Stimulated activated CD8-positive, alpha-beta memory T cell treated with anti-CD3 and anti-CD28 coated beads, Interleukin-7, amount 100 ng/mL, for 4 hours (primary cell): ENCODE measurements at regions not wholly inside any gene's neighbourhood (a gene's known extent, or its start where the extent isn't known, plus 50 kb on each side); places are given as distances from the start of the nearest gene placed in this dataset.

Experiments used
- DNase-seq, 2 donors: peaks; one replicate each; pipeline ENCODE4 v3.0.0-alpha.2; 2020; ENCODE audit warnings: low read depth in 2 of 2

DNA sequence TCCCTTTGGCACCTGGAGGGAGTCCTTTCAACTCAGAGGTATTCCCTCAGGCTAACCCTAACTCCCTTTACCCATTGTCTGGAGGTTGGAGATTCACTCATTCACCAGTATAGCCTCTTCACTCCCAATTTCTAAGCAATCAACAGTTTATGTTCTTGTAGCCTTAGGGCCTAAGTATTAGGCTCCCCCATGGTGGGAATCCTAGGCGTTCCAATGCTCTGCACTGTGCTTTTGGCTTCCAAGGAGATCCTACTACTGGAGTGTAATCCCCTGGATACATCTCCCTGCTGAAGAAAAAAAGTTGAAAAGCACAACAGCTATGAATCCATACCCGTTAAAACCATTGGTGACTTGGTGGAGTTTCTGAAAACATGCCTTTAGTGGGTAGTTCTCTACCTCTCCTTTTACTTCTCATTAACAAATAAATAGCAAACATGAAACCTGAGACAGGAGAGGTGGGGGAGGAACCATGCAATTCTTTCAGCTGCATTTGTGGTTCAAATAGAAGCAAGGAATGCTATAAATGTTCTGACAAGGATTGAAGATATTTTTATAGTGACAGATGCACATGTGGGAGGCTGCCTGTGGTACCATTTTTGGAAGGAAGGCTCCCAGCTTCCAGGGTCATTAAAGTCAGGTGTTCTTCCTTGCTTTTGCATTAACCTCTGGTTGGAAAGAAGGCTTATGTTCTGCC lies 397.1 kb downstream of the DMAC1 start:
- DNase-seq: no peak

DNA sequence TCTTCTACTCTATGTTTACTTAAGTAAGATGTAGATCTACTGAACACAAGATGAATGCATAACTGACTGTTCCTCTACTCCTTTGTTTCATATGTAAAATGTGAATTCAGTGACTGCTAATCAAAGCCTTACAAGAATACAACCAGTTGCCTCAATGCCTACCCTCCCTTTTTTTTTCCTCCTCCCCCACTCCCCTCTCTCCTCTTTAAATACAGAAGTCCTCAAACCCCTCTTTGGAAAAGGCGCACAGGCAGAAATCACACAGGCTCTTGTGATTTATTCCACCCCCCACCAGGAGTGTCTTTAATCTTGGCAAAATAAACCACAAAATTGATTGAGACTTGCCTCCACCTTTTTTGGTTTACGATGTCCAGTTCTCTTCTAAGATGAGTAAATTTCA lies 398.5 kb downstream of the DMAC1 start:
- no peak for DNase-seq

DNA sequence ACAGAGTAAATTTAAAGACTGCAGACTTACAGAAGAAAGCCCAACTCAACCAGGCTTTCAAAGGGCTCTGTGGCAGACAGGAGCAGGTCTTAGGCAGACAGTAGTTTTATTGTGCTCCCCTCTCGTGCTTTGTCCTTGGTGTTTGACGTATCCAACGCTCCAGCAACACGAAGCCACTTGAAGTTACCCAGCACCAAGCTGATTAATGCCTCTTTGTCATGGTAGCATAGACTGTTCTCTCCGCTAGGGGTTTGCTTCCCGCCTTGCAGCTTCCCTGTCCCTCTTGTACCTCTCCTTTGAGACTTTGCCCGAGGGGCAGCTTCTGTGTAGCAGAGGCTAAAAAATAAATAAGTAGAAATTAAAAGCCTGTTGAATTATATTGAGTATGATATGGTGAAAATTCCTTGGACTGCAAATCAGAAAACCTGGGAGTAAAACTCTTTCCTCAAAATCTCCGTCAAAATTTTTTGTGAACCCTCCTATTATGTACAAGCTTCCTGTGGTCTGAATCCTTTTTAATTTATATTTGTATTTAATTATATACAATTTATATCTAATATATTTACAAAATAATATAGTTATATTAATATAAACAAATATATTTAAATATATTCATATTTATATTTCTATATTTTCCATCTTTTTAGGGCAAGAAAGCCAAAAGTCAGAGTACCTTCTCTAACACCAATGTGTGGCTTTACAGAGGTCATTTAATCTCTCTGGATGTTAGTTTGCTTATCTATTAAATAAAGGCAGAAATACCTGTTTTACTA lies 405.4 kb downstream of the DMAC1 start:
- DNase-seq: no peak

DNA sequence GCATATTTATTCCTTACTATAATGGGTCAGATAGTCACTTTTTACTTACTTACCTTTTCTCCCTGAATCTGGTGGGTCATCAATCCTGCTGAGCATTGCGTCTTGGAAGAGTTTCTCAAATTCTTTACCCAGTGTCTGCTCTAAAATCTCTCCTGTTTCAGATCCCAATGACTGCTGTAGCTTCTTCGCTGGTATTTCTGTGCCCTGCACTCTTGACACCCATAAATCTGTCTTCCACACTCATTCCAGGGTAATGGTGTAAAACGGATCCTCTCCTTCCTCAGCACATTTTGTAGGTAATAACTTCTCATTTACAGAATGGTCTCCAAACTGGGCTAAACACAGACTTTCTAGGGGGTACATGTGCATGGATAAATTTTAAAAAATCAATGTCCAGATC lies 407.4 kb downstream of the DMAC1 start:
- no peak for DNase-seq

DNA sequence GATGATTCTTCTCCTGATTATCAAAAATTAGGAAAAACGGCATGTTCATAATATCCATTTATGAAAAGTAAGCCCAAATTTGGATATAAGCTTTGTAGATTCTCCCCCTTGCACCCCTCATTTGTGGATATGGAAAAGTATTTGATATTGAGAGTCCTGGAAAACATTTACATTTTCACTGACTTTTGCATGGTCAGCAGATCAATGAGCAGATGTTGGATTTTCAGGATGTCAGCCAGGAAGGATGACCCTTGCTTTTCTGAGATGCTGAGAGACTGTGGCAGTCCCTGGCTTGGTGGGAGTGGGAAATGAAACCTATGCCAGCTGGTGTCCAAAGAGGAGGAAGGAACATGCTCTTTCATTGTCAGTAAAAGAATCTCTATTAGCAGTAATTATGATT lies 410.8 kb downstream of the DMAC1 start:
- no peak for DNase-seq

DNA sequence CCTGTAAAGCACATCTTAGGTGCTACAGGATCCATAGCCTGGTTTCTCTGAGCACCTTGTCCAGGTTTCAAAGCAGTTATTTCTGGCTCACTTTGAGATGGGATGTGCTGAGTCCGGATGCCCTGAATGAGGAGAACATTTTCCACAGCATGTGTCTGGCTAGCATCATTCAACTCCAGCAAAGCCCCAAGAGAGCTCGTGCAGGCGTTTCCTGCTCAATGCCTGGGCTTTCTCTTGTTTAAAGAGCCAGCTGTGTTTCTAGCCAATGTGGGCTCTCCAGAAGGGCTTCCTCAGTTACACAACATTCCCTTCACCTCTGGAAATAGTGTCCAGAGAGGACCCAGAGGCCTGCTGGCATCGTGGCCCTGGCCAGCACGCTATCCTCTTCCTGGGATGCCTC lies 411.7 kb downstream of the DMAC1 start:
- DNase-seq: no peak

DNA sequence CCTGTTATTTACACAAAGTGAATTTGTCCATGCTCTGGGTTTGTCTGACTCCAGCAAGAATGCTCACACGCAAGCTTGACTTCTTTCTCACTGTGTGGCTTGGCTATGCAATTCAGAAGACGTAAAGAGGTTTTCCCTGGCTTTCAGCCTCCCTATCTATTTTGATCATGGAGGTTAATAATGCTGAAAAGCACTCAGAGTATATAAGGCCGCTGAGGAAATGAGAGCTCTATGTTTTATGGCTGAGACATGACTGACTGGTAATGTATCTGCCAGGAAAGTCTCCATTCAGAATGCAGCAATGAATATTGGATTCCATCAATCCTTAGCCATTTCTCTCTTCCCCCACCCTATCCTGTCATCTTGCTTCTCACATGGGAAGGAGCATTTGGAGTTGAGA lies 417.3 kb downstream of the DMAC1 start:
- no peak for DNase-seq

DNA sequence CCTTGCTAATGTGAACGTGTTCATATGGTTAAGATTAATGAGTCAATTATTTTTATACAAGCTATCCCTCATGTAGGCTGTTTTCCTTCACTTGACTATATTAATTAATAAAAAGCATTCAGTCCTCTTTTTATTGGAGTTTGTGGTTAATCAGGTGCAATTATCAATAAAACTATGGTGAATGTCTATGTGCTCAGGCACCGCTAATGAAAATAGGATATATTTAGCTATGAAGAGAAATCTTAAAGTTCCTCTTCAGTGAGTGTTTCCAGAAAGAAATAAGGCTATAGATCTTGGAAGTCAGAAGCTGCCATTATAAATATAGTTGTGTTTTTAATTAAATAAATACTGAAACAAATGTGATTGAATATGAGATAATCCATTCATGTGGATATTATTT lies 422.1 kb downstream of the DMAC1 start:
- no peak for DNase-seq

DNA sequence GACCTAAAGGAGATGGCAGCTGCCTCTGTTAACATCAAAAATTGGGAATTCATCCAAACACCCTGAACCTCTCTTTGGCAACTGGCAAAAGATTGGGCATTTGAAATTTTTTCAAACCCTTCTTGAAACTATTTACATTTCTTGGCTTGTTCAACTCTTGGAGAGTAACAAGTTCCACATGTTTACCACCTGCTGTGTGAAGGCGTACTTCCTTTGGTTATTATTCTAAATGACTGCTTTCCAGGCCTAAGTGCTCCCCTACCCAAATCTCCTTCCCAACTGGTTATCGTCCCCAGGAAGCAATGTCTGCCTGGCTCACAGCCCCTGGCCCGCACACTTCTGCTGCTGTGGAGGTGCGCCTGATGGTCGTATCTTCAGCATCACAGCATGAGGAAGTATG lies 422.7 kb downstream of the DMAC1 start:
- DNase-seq: no peak

DNA sequence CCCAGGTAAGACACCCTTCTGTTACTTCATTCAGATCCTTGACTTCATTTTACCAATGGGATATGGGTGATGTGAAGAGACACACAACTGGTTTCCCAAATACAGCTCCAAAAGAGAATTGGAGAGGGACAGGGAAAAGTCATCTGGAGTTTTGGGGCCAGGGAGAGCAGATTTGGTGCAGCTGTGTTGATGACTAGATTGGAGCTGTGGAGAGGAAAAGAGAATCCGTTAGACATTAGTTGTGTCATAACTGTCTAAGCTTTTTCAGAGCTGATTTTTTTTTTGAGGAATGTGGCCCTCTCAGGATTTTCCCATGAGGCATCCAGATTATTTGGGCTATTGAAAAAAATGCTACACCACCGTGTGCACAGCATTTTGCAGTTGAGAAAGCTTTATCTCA lies 423.4 kb downstream of the DMAC1 start:
- DNase-seq: no peak

DNA sequence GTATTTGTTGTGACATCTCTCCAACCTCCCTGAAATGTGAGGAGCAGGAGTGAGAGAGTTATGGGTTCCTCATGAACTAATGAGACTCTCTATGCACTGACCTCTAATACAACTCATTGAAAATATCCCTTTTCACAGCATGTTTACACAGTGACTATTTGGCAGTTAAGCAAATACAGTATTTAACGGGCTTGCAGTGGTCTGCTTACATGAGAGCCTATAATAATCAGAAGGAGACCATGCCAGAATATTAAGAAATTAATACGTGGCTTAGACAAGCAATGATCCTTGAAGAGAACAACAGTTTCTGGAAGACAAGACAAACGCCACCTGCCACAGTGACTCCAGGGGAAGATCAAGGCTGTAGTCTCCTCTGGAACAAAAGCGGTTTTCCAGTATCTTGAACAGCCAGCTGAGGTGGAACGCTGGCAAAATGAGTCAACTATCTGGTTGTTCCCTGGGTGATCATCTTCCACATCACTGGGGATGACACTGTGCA lies 424.5 kb downstream of the DMAC1 start:
- DNase-seq: no peak

DNA sequence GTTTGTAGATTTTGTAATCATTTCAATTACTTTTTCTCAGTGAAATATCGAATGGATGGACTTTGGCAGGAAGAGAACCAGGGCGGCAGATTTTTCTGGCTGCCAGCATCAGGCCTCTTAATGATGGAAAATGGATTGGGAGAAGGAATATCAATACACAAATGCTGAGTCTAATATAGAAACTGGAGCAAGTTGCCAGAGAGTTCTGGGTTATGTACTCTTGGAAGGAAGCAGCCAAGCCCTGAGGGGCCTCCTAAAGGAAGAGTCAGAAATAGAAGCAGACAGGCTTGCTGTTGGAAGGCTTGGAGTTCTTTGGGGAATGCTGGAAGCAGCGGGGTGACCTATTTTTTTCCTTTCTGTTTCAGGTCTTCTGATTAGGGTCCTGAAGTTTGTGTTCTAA lies 428.6 kb downstream of the DMAC1 start:
- no peak for DNase-seq

DNA sequence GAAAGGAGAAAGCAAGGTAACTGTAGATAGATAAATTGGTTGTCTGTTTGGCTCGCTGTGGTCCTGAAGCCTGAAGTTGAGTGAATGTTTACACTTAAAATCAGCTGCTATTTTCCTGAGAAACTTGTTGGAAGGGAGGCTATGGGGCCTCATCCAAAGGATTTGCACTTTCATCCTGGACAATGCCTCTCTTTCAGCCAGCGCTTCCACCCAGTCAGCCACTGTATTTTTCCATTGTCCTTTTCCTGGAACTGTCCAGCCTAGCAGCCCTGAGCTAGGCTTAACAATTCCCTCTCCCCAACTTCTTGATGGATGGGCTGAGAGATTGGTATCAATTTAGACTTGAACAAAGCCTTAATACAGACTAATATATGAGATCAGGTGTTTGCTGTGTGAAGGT lies 429.2 kb downstream of the DMAC1 start:
- DNase-seq: no peak

DNA sequence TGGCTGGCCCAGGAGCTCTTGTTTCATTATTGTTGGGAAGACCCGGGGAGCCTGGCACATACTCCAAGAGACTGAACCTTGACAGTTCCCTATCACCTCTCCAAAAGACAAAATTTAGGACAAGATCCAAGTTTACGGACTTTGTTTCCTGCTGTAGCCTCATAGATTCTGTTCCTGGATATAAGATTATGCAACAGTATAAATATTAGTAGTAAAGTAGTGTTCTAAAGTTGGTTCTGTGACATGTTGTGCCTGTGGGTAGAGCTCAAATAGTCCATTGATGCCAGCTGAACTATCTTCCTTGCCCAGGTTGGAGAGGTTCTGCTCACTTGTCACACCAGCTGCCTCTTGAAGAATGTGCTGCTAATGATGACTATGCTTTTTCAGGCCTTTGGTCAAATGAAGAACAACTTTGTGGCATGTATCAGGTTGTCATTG lies 430.2 kb downstream of the DMAC1 start:
- no peak for DNase-seq

DNA sequence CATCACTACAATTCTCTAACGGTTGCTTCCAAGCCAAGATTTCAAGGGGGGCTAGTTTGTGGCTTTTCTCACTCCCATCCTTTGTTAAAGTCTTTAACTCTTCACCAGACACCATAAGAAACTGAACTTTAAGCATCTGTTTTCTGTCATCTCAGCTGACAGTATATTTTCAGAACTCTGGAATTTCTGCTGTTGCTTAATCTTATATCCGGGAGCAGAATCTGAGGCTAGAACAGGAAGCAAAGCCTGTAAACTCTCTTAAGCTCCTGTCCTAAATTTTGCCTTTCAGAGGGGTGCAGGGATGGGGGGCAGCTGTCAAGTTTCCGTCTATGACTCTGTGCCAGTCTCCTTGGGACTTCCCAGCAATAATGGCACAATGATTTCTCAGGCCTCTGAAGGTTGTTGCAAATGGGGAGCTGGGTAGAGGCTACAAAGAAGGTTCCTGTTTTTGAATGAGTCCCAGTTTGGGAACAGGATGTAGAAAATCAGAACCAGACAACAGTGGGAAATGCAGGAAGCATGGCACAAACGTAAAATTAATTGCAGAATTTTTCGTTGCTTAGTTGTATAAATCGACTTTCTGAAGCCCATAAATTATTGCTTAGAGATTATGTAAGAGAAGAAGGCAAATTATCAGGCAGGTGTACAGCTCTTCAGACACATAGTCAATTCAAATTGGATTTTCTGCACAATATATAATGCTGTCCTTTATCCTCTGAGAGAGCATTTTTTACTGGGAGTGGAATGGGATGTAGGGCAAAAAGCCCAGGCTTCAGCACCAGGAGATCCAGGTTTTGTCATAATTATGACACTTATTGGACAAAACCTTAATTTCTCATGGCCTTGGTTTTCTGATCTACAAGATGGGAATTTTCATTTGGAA lies 430.9 kb downstream of the DMAC1 start:
- DNase-seq: no peak

DNA sequence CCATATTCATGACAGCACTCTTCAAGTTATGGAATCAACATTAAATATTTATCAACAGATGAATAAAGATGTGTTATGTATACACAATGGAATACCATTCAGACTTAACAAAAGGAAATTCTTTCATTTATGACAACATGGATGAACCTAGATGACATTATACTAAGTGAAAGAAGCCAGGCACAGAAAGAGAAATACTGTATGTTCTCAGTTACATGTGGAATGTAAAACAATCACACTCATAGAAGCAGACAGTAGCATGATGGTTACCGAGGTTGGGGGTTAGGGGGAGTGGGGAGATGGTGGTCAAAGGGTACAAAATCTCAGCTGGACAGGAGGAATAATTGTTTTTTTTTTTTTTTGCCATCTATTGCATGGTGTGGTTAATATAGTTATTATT lies 431.9 kb downstream of the DMAC1 start:
- DNase-seq: no peak

DNA sequence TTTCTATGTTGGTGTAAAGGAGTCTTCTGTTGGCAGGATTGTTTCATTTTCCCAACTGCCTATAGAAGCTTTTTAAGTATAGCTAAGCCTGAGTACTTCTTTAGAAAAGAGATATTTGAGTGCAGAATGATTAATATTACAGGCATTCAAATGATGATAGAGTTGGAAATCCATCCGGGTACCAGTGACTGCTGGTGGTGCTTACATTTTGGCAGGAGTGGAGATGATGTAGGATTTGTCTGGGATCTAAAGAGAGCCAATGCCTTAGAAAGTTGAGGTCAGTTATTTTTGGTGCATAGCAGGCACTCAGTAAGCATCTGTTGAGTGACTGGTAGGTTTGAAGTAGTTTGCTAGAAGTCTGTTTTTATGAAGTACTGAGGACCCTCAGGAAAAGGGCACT lies 433.5 kb downstream of the DMAC1 start:
- no peak for DNase-seq

DNA sequence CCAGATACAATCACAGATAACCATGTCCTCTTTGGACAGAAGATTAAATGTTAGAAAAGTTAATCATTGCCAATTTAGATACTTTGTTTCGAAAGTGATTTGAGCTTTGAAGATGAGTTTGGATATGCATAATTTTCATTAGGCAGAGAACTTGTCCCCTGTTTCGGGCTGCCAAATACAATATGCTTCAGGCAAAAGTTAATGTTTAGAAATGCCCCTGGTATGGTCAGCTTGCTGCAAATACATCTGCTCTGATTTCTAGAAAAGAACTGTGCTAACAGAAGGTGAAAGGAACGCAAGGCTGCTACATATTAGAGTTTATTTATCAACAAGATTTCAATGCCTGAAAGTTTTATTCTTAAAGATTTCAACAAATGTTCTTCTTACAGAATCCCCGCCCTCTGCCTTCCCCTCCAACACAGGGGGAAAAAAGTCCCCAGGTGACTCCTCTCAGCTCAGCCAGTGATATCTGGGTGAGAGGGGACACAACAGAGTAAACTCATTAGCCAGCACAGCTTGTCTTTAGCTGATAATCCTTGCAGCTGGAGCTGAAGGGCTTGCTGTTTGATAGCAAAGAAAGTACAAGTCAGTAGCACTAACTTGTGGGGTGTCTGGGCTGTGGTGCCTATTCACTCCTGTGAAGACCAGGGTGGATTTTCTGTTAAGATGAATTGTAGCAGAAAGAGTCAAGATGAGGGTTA lies 435.7 kb downstream of the DMAC1 start:
- no peak for DNase-seq

DNA sequence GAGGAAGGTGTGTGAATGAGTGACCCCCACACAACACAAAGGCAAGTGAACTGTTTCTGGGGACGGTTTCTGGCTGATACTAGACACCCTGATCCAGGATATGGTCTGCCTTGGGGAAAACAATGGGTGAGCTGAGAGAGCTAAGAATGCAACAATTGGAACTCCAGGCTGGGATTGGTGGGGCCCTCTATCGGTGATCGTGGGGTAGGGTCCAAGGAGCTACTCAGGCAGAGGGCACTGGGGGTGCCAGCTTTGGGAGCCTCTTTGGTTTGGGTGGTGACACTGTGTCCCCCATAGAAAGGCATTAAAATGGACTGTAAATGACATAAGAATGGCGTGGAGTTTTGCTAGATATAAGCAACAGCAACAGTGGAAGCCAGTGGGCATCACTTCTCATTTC lies 439.1 kb downstream of the DMAC1 start:
- no peak for DNase-seq

DNA sequence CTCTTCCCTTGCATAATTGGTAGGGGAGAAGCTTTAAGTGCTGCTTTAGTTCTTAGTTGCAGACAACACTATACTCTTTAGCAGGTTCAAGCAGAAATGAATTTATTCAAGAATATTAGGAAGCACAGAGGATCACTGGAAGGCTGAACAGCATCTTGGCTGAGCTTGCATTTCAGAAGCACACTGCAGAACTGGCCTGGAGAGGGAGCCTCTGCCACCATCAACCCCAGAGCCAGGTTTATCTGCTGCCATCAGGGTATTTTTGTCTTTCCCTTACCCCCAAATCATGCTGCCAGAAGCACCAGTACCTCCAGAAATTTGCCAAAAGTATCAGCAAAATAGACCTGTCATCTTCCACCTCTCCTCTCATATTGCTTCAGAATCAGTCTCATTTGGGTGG lies 440.7 kb downstream of the DMAC1 start:
- DNase-seq: no peak

DNA sequence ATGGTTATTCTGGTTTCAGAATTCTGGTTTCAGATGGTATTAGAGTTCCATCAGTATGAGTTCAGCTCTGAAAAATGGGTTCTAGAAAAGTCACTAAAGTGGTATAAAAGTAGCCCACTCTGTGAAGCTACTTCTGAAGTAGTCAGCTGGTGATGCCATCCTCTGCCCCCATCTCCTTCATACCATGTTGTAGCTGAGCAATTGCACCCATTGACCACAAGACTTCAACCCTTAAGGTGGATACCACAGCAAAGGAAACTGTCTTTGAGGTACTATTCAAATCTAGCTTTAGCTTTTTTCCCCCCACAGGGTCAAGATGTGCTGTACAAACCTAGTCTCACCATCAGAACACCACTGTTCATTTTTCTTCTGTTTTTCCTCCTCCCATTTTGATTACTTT lies 444.9 kb downstream of the DMAC1 start:
- no peak for DNase-seq

DNA sequence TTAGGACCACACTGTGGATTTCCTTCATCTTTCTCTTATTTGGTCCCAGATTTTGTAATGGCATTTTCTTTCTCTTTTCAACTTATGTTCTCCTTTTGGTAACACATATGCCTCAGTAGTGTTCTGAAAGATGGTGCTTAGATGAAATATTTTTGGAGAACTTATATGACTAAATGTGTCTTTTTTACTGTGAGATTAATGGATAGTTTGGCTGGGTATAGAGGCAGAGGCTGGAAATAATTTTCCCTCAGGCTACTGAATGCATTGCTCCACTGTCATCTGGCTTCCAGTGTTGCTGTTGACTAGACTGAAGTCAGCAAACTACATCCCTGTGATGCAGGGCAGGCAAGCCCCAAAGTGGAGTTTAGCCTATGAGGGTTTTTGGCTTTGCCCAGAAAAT lies 450.9 kb downstream of the DMAC1 start:
- DNase-seq: no peak
